Ascending aorta (tissue), 2 donors: ENCODE measurements at regions not wholly inside any gene's neighbourhood (a gene's known extent, or its start where the extent isn't known, plus 50 kb on each side); places are given as distances from the start of the nearest gene placed in this dataset.

Source experiments
- DNase-seq, 2 donors: peaks; one replicate each; pipeline ENCODE4 v3.0.0-alpha.2; 2019; ENCODE audit warnings: low spot score in 2 of 2
- H3K27ac ChIP-seq, 2 donors: fragments of 200-600 bp; sonication (generic); one replicate each; pipeline ENCODE4 v1.5.1; 2016 to 2017; ENCODE audit warnings: mild to moderate bottlenecking in 1 of 2
- H3K27me3 ChIP-seq: fragments of 200-600 bp; sonication (generic); one replicate; pipeline ENCODE4 v1.5.1; 2017
- H3K36me3 ChIP-seq, 2 donors: fragments of 200-600 bp; sonication (generic); one replicate each; pipeline ENCODE4 v1.5.1; 2016
- H3K4me1 ChIP-seq, 2 donors: fragments of 200-600 bp; sonication (generic); one replicate each; pipeline ENCODE4 v1.5.1; 2016 to 2017; ENCODE audit warnings: mild to moderate bottlenecking in 1 of 2
- H3K4me3 ChIP-seq, 2 donors: fragments of 200-600 bp; sonication (generic); one replicate each; pipeline ENCODE4 v1.5.1; 2016 to 2017; ENCODE audit warnings: mild to moderate bottlenecking in 1 of 2
- H3K9me3 ChIP-seq, 2 donors: fragments of 200-600 bp; sonication (generic); one replicate each; pipeline ENCODE4 v1.5.1; 2016
- CTCF ChIP-seq, 3 experiments: fragments of 200-600 bp in 2 of 3; fragments of 450-650 bp in 1 of 3; sonication (generic) in 2 of 3; IDR thresholded peaks; one replicate each; pipeline ENCODE4 v1.5.1; 2016 to 2019; ENCODE audit warnings: antibody characterized with exemption in 3 of 3, mild to moderate bottlenecking in 1 of 3, moderate library complexity in 1 of 3
- intact Hi-C: fragments of 100-400 bp; cut with DNase I; formaldehyde crosslinking; loops from one replicate; pipeline ENCODE4 v1.15.1; 2023

DNA sequence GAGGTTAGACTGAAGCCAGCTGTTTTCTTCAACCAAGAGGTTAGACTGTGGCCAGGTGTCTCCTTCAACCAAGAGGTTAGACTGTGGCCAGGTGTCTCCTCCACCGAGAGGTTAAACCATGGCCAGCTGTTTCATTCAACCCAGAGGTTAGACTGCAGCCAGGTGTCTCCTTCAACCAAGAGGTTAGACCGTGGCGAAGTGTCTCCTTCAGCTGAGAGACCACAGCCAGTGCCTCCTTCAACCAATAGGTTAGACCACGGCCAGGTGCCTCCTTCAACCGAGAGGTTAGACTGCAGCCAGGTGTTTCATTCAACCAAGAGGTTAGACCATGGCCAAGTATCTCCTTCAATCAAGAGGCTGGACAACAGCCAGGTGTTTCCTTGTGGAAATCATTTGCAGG, 498.1 kb downstream of the TBC1D22A start:
- Histone ChIP-seq H3K9me3 (no peaks in the 10 kb centered on the region), H3K4me3 (no peak overlapping the region), H3K4me1 (no peaks in the 10 kb centered on the region), H3K27ac (no peak overlapping the region), H3K36me3 (no peaks in the 10 kb centered on the region), H3K27me3 (no peaks in the 10 kb centered on the region)
- no peak for TF ChIP-seq CTCF (IDR thresholded peaks at IDR 0.05)
- intact Hi-C loops: no loop called here
- no peak for DNase-seq

GRCh38 chr22:47259990-47260389, 497.5 kb downstream of the TBC1D22A start:
- DNase-seq: no peak
- no peaks in the 10 kb centered on the region for H3K9me3 ChIP-seq
- no peak overlapping the region for H3K27ac ChIP-seq
- H3K27me3 ChIP-seq: no peaks in the 10 kb centered on the region
- no peaks in the 10 kb centered on the region for H3K36me3 ChIP-seq
- no peak overlapping the region for H3K4me3 ChIP-seq
- no peaks in the 10 kb centered on the region for H3K4me1 ChIP-seq
- intact Hi-C loops: no loop called here
- no peak for TF ChIP-seq CTCF (IDR thresholded peaks at IDR 0.05)

DNA sequence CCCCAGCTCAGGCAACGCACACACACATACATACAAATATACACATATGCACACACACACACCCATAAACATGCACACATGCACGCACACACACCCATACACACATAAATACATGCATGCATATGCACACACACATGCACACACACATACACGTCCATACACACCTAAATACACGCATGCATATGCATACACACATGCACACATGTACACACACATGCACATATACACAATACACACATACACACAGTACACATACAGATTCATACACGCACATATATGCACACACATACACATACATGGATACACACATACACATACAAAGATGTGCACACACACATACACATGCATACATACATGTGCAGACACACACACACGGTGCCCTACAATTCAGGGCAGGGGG, 496.6 kb downstream of the TBC1D22A start:
- Histone ChIP-seq H3K9me3 (no peaks in the 10 kb centered on the region), H3K27ac (no peak overlapping the region), H3K4me1 (no peaks in the 10 kb centered on the region), H3K27me3 (no peaks in the 10 kb centered on the region), H3K4me3 (no peak overlapping the region), H3K36me3 (no peaks in the 10 kb centered on the region)
- no peak for DNase-seq
- no peak for TF ChIP-seq CTCF (IDR thresholded peaks at IDR 0.05)
- intact Hi-C loops: no loop called here

GRCh38 chr22:47257976-47258375, 495.5 kb downstream of the TBC1D22A start:
- no peak for TF ChIP-seq CTCF (IDR thresholded peaks at IDR 0.05)
- Histone ChIP-seq H3K27me3 (no peaks in the 10 kb centered on the region), H3K27ac (no peak overlapping the region), H3K4me3 (no peak overlapping the region), H3K4me1 (no peaks in the 10 kb centered on the region), H3K36me3 (no peaks in the 10 kb centered on the region), H3K9me3 (peaks cover 0 to 6% of the 10 kb centered on the region in 2 donors)
- no peak for DNase-seq
- intact Hi-C loops: no loop called here

GRCh38 chr22:47257566-47257965, 495.1 kb downstream of the TBC1D22A start:
- no peak for DNase-seq

More at GRCh38 chr22:47257566-47257965, 495.1 kb downstream of the TBC1D22A start:
- no peak overlapping the region for H3K4me3 ChIP-seq
- no peak overlapping the region for H3K27ac ChIP-seq
- no peaks in the 10 kb centered on the region for H3K4me1 ChIP-seq
- no peak for TF ChIP-seq CTCF (IDR thresholded peaks at IDR 0.05)
- intact Hi-C loops: no loop called here
- no peaks in the 10 kb centered on the region for H3K27me3 ChIP-seq
- H3K36me3 ChIP-seq: no peaks in the 10 kb centered on the region
- H3K9me3 ChIP-seq: peaks cover 0 to 6% of the 10 kb centered on the region in 2 donors
